Left lung (tissue), 4 donors: ENCODE measurements at regions not wholly inside any gene's neighbourhood (a gene's known extent, or its start where the extent isn't known, plus 50 kb on each side); places are given as distances from the start of the nearest gene placed in this dataset.

Experiments
- ATAC-seq: fragments of 200-7000 bp; cut with Tn5 transposase; one replicate; pipeline ENCODE4 v1.9.1; 2020; ENCODE audit warnings: moderate library complexity
- DNase-seq, 4 donors: peaks; one replicate each; pipeline ENCODE4 v3.0.0-alpha.2; 2013 to 2020
- H3K27ac ChIP-seq, 2 donors: fragments of 200-600 bp; sonication (generic) in 1 of 2; one replicate each; pipeline versions ENCODE4 v1.5.0 to v1.8.0; 2020 to 2021
- H3K27me3 ChIP-seq, 2 donors: fragments of 200-600 bp; sonication (generic) in 1 of 2; one replicate each; pipeline versions ENCODE4 v1.5.0 to v1.8.0; 2020 to 2021
- H3K36me3 ChIP-seq, 2 donors: fragments of 200-600 bp; sonication (generic) in 1 of 2; one replicate each; pipeline versions ENCODE4 v1.5.0 to v1.8.0; 2020 to 2021
- H3K4me1 ChIP-seq, 2 donors: fragments of 200-600 bp; one replicate each; pipeline ENCODE4 v1.8.0; 2021
- H3K4me3 ChIP-seq, 2 donors: fragments of 200-600 bp; sonication (generic) in 1 of 2; one replicate each; pipeline versions ENCODE4 v1.5.0 to v1.8.0; 2020 to 2021; ENCODE audit warnings: mild to moderate bottlenecking in 1 of 2
- H3K9me3 ChIP-seq, 2 donors: fragments of 200-600 bp; sonication (generic) in 1 of 2; one replicate each; pipeline versions ENCODE4 v1.5.0 to v1.8.0; 2020 to 2021
- intact Hi-C, 2 donors: fragments of 100-400 bp; cut with DNase I; formaldehyde crosslinking; loops; one replicate each; pipeline versions ENCODE4 v1.11.2 to v1.14.2; 2022
- TF ChIP-seq, protein P1 (sequence below), 2 donors: fragments of 200-600 bp; sonication (generic) in 1 of 2; IDR thresholded peaks; one replicate each; pipeline versions ENCODE4 v1.5.0 to v1.8.0; 2021; ENCODE audit warnings: antibody characterized with exemption in 2 of 2
- donor health status: DM: no; HTN: yes; CAD: no.
- donor health status: DM: no; HTN: no; CAD: no.

DNA sequence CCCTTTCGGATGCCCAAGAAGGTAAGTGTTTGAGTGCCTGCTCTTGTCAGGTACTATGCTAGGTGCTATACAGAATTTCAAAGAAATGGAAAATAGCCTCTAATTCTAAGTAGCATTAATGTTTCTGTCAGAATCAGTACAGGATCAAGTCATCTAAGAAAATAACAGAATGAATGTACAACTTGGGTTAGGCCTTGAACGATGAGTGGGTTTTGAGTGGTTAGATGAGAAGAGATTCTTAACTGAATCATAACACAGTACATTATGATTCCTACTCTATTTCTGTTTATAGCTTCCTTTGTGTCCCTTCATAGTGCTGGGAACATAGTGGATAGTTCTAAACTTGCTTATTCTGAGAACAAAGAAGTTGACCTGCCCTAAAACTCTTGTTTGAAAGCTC lies 253.9 kb downstream of the GLUD2 start:
- TF ChIP-seq, protein P1, sequence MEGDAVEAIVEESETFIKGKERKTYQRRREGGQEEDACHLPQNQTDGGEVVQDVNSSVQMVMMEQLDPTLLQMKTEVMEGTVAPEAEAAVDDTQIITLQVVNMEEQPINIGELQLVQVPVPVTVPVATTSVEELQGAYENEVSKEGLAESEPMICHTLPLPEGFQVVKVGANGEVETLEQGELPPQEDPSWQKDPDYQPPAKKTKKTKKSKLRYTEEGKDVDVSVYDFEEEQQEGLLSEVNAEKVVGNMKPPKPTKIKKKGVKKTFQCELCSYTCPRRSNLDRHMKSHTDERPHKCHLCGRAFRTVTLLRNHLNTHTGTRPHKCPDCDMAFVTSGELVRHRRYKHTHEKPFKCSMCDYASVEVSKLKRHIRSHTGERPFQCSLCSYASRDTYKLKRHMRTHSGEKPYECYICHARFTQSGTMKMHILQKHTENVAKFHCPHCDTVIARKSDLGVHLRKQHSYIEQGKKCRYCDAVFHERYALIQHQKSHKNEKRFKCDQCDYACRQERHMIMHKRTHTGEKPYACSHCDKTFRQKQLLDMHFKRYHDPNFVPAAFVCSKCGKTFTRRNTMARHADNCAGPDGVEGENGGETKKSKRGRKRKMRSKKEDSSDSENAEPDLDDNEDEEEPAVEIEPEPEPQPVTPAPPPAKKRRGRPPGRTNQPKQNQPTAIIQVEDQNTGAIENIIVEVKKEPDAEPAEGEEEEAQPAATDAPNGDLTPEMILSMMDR (IDR thresholded peaks at IDR 0.05) = no peak
- intact Hi-C loops = no loop called here
- H3K9me3 ChIP-seq = no peaks in the 10 kb centered on the region
- no peaks in the 10 kb centered on the region for H3K4me1 ChIP-seq
- DNase-seq = no peak
- no peaks in the 10 kb centered on the region for H3K36me3 ChIP-seq
- H3K4me3 ChIP-seq = no peak overlapping the region
- ATAC-seq = no peak
- H3K27me3 ChIP-seq = no peaks in the 10 kb centered on the region
- H3K27ac ChIP-seq = no peak overlapping the region

DNA sequence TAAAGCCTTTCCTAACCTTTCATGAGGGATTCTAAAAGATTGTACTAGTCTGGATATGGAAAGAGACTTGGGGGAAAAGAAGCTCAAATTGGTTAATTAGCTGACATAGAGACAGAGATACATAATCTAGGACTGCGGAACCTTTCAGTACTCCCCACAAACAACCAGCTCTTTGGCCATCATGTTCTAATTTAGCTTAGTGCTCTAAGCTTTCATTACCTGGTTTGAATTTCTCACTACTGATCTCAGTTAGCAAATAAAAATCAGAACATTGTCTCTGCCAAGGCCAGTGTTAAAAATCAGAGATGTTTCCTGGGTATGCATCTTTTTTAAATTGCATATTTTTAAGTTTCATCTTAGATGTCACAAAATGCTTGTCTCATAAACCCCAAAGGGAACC lies 254.4 kb downstream of the GLUD2 start:
- no peaks in the 10 kb centered on the region for H3K27me3 ChIP-seq
- no peaks in the 10 kb centered on the region for H3K36me3 ChIP-seq
- DNase-seq (no peak), ATAC-seq (no peak)
- TF ChIP-seq, protein P1 (IDR thresholded peaks at IDR 0.05) = no peak
- intact Hi-C loops = no loop called here
- no peaks in the 10 kb centered on the region for H3K4me1 ChIP-seq
- no peak overlapping the region for H3K27ac ChIP-seq
- no peak overlapping the region for H3K4me3 ChIP-seq
- no peaks in the 10 kb centered on the region for H3K9me3 ChIP-seq

DNA sequence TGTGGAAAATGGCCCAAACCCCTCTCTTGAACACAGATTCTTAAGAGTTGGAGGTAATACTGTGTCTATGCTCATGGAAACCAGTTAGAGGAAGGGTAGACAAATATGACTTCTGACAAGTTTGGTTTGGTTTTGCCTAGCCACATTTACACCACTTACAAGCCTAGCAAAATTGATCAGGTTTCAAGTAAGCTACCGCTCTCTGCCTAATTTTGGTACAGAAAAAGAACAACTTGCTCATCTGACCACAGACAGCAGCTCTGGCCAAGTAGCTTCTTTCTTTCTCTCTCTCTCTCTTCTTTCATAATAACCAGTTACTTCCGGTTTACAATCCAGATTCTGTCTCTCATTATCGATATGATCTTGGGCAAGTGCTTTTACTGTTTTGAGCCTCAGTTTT lies 260.0 kb downstream of the GLUD2 start:
- Histone ChIP-seq H3K9me3 (no peaks in the 10 kb centered on the region), H3K27me3 (peaks cover 0 to 5% of the 10 kb centered on the region in 2 donors), H3K4me1 (no peaks in the 10 kb centered on the region), H3K36me3 (no peaks in the 10 kb centered on the region), H3K27ac (no peak overlapping the region), H3K4me3 (no peak overlapping the region)
- TF ChIP-seq, protein P1 (IDR thresholded peaks at IDR 0.05) = no peak
- ATAC-seq (no peak), DNase-seq (no peak)
- intact Hi-C loops = no loop called here

DNA sequence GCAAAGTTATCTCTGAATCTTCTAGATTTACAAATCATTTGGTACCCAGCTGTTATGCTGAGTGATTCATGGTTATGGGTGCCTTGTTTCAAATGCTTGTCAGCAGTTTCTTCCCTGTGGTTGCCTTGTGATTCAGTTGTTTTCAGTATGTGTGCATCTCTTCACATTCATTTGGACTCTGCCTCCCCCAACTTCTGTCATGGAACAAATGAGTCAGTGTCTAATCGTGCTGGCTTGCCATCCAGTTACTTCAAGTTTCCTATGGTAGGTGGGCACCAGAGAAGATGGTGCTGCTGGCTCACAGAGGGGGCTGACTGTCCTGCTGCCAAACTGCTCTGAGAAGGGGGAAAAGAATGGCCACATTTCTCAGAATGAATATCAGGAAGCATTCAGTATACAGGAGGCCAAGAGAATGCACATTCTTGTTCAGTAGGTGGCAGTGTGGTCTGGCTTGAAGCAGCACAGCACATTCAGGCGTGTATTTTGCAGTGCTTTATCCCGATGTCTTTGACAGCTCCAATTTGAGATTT lies 260.9 kb downstream of the GLUD2 start:
- Histone ChIP-seq H3K27me3 (peaks cover 0 to 5% of the 10 kb centered on the region in 2 donors), H3K36me3 (no peaks in the 10 kb centered on the region), H3K27ac (no peak overlapping the region), H3K4me1 (no peaks in the 10 kb centered on the region), H3K9me3 (no peaks in the 10 kb centered on the region), H3K4me3 (no peak overlapping the region)
- TF ChIP-seq, protein P1 (IDR thresholded peaks at IDR 0.05) = peak in 1 of 2 donors; percentile 21
- ATAC-seq (peak; percentile 84), DNase-seq (peak in 2 of 4 donors; percentile 19 to 29)
- intact Hi-C loops = no loop called here

DNA sequence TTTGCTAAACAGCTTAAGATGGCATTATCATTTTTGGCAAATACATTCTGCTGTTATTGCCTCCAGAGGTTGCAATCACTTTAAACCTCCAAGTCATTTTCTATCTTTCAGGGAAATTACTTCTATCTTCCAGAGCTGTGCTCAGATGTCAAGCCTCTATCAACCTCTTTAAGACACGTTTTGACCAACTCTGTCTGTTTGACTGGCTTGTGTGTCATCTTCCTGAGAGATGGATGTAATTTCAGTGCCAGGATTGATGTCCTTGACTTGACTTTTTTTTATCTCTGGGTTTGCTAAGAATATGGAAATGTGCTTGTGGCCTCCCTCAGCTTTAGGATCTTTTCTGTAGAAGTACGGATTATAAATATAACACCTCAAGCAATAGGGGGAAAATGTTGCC lies 263.4 kb downstream of the GLUD2 start:
- ATAC-seq (no peak), DNase-seq (no peak)
- no peaks in the 10 kb centered on the region for H3K9me3 ChIP-seq
- TF ChIP-seq, protein P1 (IDR thresholded peaks at IDR 0.05) = no peak
- intact Hi-C loops = no loop called here
- no peak overlapping the region for H3K27ac ChIP-seq
- H3K27me3 ChIP-seq = peaks cover 0 to 5% of the 10 kb centered on the region in 2 donors
- no peaks in the 10 kb centered on the region for H3K4me1 ChIP-seq
- H3K4me3 ChIP-seq = no peak overlapping the region
- H3K36me3 ChIP-seq = no peaks in the 10 kb centered on the region
